HUES48 (cell line): ENCODE measurements at regions not wholly inside any gene's neighbourhood (a gene's known extent, or its start where the extent isn't known, plus 50 kb on each side); places are given as distances from the start of the nearest gene placed in this dataset.
A peak's percentile ranks its signal among the peaks of the same experiment; 100 is the strongest.
"Not testable (repeated sequence)": the region's sequence is repeated elsewhere in the genome, so short reads cannot be mapped to it uniquely, and the experiment has no call there.

ENCODE experiments used
- H3K27ac ChIP-seq: one replicate; pipeline ENCODE4 v1.7.0; 2013; ENCODE audit warnings: low read depth, low read length, inconsistent platforms
- H3K27me3 ChIP-seq: 2 replicates; pipeline ENCODE4 v1.6.1; 2013; ENCODE audit warnings: mild to moderate bottlenecking, low read length; ENCODE audit not compliant: control insufficient read depth, insufficient read depth
- H3K36me3 ChIP-seq: 2 replicates; pipeline ENCODE4 v1.6.1; 2013; ENCODE audit warnings: low read length; ENCODE audit not compliant: control insufficient read depth, insufficient read depth
- H3K4me1 ChIP-seq: 2 replicates; pipeline ENCODE4 v1.6.1; 2013; ENCODE audit warnings: mild to moderate bottlenecking, low read length; ENCODE audit not compliant: control insufficient read depth, insufficient read depth
- H3K4me3 ChIP-seq: 2 replicates; pipeline ENCODE4 v1.5.1; 2013; ENCODE audit warnings: mild to moderate bottlenecking, low read depth, low read length
- H3K9ac ChIP-seq: 2 replicates; pipeline ENCODE4 v1.6.1; 2013; ENCODE audit warnings: mild to moderate bottlenecking, low read depth, low read length, moderate library complexity
- H3K9me3 ChIP-seq: 2 replicates; pipeline ENCODE4 v1.6.1; 2013; ENCODE audit warnings: low read length; ENCODE audit not compliant: control insufficient read depth, insufficient read depth

- Histone ChIP-seq H3K27me3 (no peaks in the 10 kb centered on the region), H3K4me3 (no peak overlapping the region), H3K4me1 (peaks cover 11% of the 10 kb centered on the region; the same call in 1 of the 2 replicates), H3K9me3 (no peaks in the 10 kb centered on the region), H3K9ac (no peak overlapping the region), H3K36me3 (no peaks in the 10 kb centered on the region), H3K27ac (no peak overlapping the region)
These were observed 490.1 kb downstream of the PCNX1 start for GRCh38 chr14:71397371-71397770.

GRCh38 chr14:71398450-71398849 is 491.2 kb downstream of the PCNX1 start:
- H3K9me3 ChIP-seq = no peaks in the 10 kb centered on the region
- no peak overlapping the region for H3K9ac ChIP-seq
- no peaks in the 10 kb centered on the region for H3K27me3 ChIP-seq
- H3K4me3 ChIP-seq = no peak overlapping the region
- no peak overlapping the region for H3K27ac ChIP-seq
- peaks cover 11% of the 10 kb centered on the region; the same call in 1 of the 2 replicates for H3K4me1 ChIP-seq
- H3K36me3 ChIP-seq = no peaks in the 10 kb centered on the region

- Histone ChIP-seq H3K9me3 (no peaks in the 10 kb centered on the region), H3K4me1 (peaks cover 11% of the 10 kb centered on the region; the same call in 1 of the 2 replicates), H3K9ac (no peak overlapping the region), H3K4me3 (no peak overlapping the region), H3K27me3 (no peaks in the 10 kb centered on the region), H3K27ac (no peak overlapping the region), H3K36me3 (no peaks in the 10 kb centered on the region)
These were observed 491.8 kb downstream of the PCNX1 start for GRCh38 chr14:71399057-71399487.

GRCh38 chr14:71400871-71401321 is 493.6 kb downstream of the PCNX1 start:
- no peak overlapping the region for H3K27ac ChIP-seq
- no peak overlapping the region for H3K9ac ChIP-seq
- H3K27me3 ChIP-seq = no peaks in the 10 kb centered on the region
- H3K9me3 ChIP-seq = no peaks in the 10 kb centered on the region
- no peaks in the 10 kb centered on the region for H3K36me3 ChIP-seq
- no peak overlapping the region for H3K4me3 ChIP-seq
- peaks cover 11% of the 10 kb centered on the region; the same call in 1 of the 2 replicates for H3K4me1 ChIP-seq

GRCh38 chr14:71402415-71402814 is 495.2 kb downstream of the PCNX1 start:
- H3K9ac ChIP-seq, H3K27me3 ChIP-seq, H3K27ac ChIP-seq, H3K4me3 ChIP-seq, H3K9me3 ChIP-seq, H3K36me3 ChIP-seq: not testable (repeated sequence)
- H3K4me1 ChIP-seq = peaks cover 11% of the 10 kb centered on the region; the same call in 1 of the 2 replicates

GRCh38 chr14:71403656-71404055 is 496.4 kb downstream of the PCNX1 start:
- no peaks in the 10 kb centered on the region for H3K27me3 ChIP-seq
- no peak overlapping the region for H3K9ac ChIP-seq
- H3K9me3 ChIP-seq = no peaks in the 10 kb centered on the region
- H3K27ac ChIP-seq = no peak overlapping the region
- H3K36me3 ChIP-seq = no peaks in the 10 kb centered on the region
- no peak overlapping the region for H3K4me3 ChIP-seq
- H3K4me1 ChIP-seq = peaks cover 18% of the 10 kb centered on the region; the same call in 1 of the 2 replicates

- Histone ChIP-seq H3K4me1 (peaks cover 27% of the 10 kb centered on the region; the same call in 1 of the 2 replicates), H3K27me3 (no peaks in the 10 kb centered on the region), H3K4me3 (no peak overlapping the region), H3K9ac (no peak overlapping the region), H3K9me3 (no peaks in the 10 kb centered on the region), H3K36me3 (no peaks in the 10 kb centered on the region), H3K27ac (no peak overlapping the region)
These were observed 498.4 kb downstream of the PCNX1 start for GRCh38 chr14:71405676-71406075.

- no peak overlapping the region for H3K4me3 ChIP-seq
- H3K4me1 ChIP-seq = peaks cover 23% of the 10 kb centered on the region; the same call in 1 of the 2 replicates
- H3K27me3 ChIP-seq = no peaks in the 10 kb centered on the region
- H3K9me3 ChIP-seq = no peaks in the 10 kb centered on the region
- H3K9ac ChIP-seq = no peak overlapping the region
- H3K36me3 ChIP-seq = no peaks in the 10 kb centered on the region
- H3K27ac ChIP-seq = peak overlapping the region; percentile 48
These were observed 501.2 kb downstream of the PCNX1 start for GRCh38 chr14:71408362-71409030.

GRCh38 chr14:71410578-71411284 is 503.5 kb downstream of the PCNX1 start:
- Histone ChIP-seq H3K27ac (no peak overlapping the region), H3K27me3 (no peaks in the 10 kb centered on the region), H3K4me1 (peaks cover 23% of the 10 kb centered on the region; the same call in 1 of the 2 replicates), H3K9ac (no peak overlapping the region), H3K36me3 (no peaks in the 10 kb centered on the region), H3K9me3 (no peaks in the 10 kb centered on the region), H3K4me3 (no peak overlapping the region)

- no peaks in the 10 kb centered on the region for H3K27me3 ChIP-seq
- H3K4me1 ChIP-seq = peaks cover 23% of the 10 kb centered on the region; the same call in 1 of the 2 replicates
- no peak overlapping the region for H3K4me3 ChIP-seq
- H3K36me3 ChIP-seq = no peaks in the 10 kb centered on the region
- H3K9ac ChIP-seq = no peak overlapping the region
- no peaks in the 10 kb centered on the region for H3K9me3 ChIP-seq
- H3K27ac ChIP-seq = no peak overlapping the region
These were observed 504.0 kb downstream of the PCNX1 start for GRCh38 chr14:71411285-71411595.

GRCh38 chr14:71411738-71412137 is 504.5 kb downstream of the PCNX1 start:
- Histone ChIP-seq H3K9ac (no peak overlapping the region), H3K4me1 (peaks cover 23% of the 10 kb centered on the region; the same call in 1 of the 2 replicates), H3K9me3 (no peaks in the 10 kb centered on the region), H3K36me3 (no peaks in the 10 kb centered on the region), H3K27me3 (no peaks in the 10 kb centered on the region), H3K4me3 (no peak overlapping the region), H3K27ac (no peak overlapping the region)
